HepG2 (cell line): ENCODE measurements at regions not wholly inside any gene's neighbourhood (a gene's known extent, or its start where the extent isn't known, plus 50 kb on each side); places are given as distances from the start of the nearest gene placed in this dataset.

ENCODE experiments used
- ATAC-seq: fragments of 200-7000 bp; cut with Tn5 transposase; 3 replicates; pipeline ENCODE4 v1.9.1; 2020; ENCODE audit warnings: mild to moderate bottlenecking, moderate library complexity
- BruUV-seq: library from RNA; stranded (reverse); fragments of 400-500 nt; replicated peaks from 2 replicates; lab custom pipeline; 2021; lab: Mats Ljungman, UMichigan
- CTCF ChIA-PET: fragments of 300-600 bp; formaldehyde crosslinking; extraction: SDS; loops from one replicate; lab custom pipeline; 2021; ENCODE audit warnings: low total read pairs, inconsistent platforms, low intra/inter-chr PET ratio; lab: Yijun Ruan, JAX
- POLR2A ChIA-PET: fragments of 350-600 bp; sonication (Branson Sonifier 250); formaldehyde crosslinking; loops from one replicate; lab custom pipeline; 2020; ENCODE audit warnings: antibody characterized with exemption, inconsistent platforms; lab: Yijun Ruan, JAX
- DNase-seq: peaks from one replicate; pipeline ENCODE4 v3.0.0-alpha.2; 2015; ENCODE audit warnings: low spot score
- FAIRE-seq: peaks from 3 replicates; lab custom pipeline; 2011; peaks lifted over from hg19 to GRCh38; lab: Jason Lieb, UNC
- H2AFZ ChIP-seq: one replicate; pipeline ENCODE4 v1.6.1; 2011; ENCODE audit warnings: low read length, inconsistent platforms
- H3K27ac ChIP-seq: fragments of 300-600 bp; 3 replicates; pipeline ENCODE4 v1.8.0; 2011; ENCODE audit warnings: mixed run types, mild to moderate bottlenecking, mixed read lengths, low read length, inconsistent platforms; ENCODE audit not compliant: insufficient read depth; ENCODE audit errors: extremely low read length
- H3K27me3 ChIP-seq, 2 experiments: fragments of 200-600 bp in 1 of 2; 2 replicates in 1 of 2; 3 replicates in 1 of 2; pipeline versions ENCODE4 v1.6.0 to v1.8.0; 2011; ENCODE audit warnings: low read length in 2 of 2, mild to moderate bottlenecking in 2 of 2, moderate library complexity in 2 of 2, inconsistent platforms in 1 of 2; ENCODE audit not compliant: insufficient read depth in 2 of 2, control insufficient read depth in 1 of 2
- H3K36me3 ChIP-seq, 2 experiments: fragments of 200-600 bp in 1 of 2; replicated peaks in 1 of 2; 2 replicates in 1 of 2; 3 replicates in 1 of 2; pipeline versions ENCODE4 v1.5.1 to v1.8.0; 2011; ENCODE audit warnings: low read length in 2 of 2, inconsistent platforms in 1 of 2; ENCODE audit not compliant: insufficient read depth in 2 of 2, control insufficient read depth in 1 of 2
- H3K4me1 ChIP-seq: 2 replicates; pipeline ENCODE4 v1.5.1; 2012; ENCODE audit warnings: low read length, inconsistent platforms; ENCODE audit not compliant: insufficient read depth
- H3K4me2 ChIP-seq: 2 replicates; pipeline ENCODE4 v1.6.0; 2011; ENCODE audit warnings: low read depth, low read length, inconsistent platforms
- H3K4me3 ChIP-seq, 3 experiments: fragments of 200-600 bp in 1 of 3; sonication (generic), shearing (Covaris generic) in 1 of 3; replicated peaks in 1 of 3; 2 replicates each; pipeline ENCODE4 v1.5.1; 2011 to 2016; ENCODE audit warnings: low read length in 3 of 3, inconsistent platforms in 2 of 3, low read depth in 2 of 3, mild to moderate bottlenecking in 2 of 3, control low read depth in 1 of 3, mixed read lengths in 1 of 3; ENCODE audit not compliant: insufficient read depth in 1 of 3
- H3K79me2 ChIP-seq: one replicate; pipeline ENCODE4 v1.6.1; 2011; ENCODE audit warnings: low read length, inconsistent platforms; ENCODE audit not compliant: insufficient read depth
- H3K9ac ChIP-seq: 2 replicates; pipeline ENCODE4 v1.6.0; 2011; ENCODE audit warnings: mild to moderate bottlenecking, low read depth, low read length, inconsistent platforms; ENCODE audit not compliant: insufficient read depth
- H3K9me3 ChIP-seq: 2 replicates; pipeline ENCODE4 v1.5.1; 2012; ENCODE audit warnings: mild to moderate bottlenecking, low read length
- H4K20me1 ChIP-seq: 2 replicates; pipeline ENCODE4 v1.6.0; 2011; ENCODE audit warnings: inconsistent platforms, mild to moderate bottlenecking, low read length, moderate library complexity; ENCODE audit not compliant: insufficient read depth
- ATF7 ChIP-seq, 2 experiments: fragments of 450-650 bp in 1 of 2; sonication (generic) in 1 of 2; formaldehyde crosslinking in 1 of 2; IDR thresholded peaks; 2 replicates each; pipeline versions ENCODE4 v1.4.0 to v1.6.1; 2016 to 2020; ENCODE audit warnings: antibody characterized with exemption in 1 of 2, mild to moderate bottlenecking in 1 of 2, missing genetic modification reagents in 1 of 2
- CENPT ChIP-seq: sonication (generic); formaldehyde crosslinking; IDR thresholded peaks from 2 replicates; pipeline ENCODE4 v1.8.0; 2022; ENCODE audit warnings: low read depth, mild to moderate bottlenecking, moderate library complexity, missing genetic modification reagents
- JARID2 ChIP-seq: sonication (generic); formaldehyde crosslinking; IDR thresholded peaks from 2 replicates; pipeline ENCODE4 v1.8.1; 2023; ENCODE audit warnings: missing genetic modification reagents, inconsistent platforms; ENCODE audit not compliant: insufficient replicate concordance
- NCOA1 ChIP-seq: sonication (generic); formaldehyde crosslinking; IDR thresholded peaks from 2 replicates; pipeline ENCODE4 v1.9.0; 2021; ENCODE audit warnings: missing genetic modification reagents
- RBAK ChIP-seq: sonication (generic); formaldehyde crosslinking; IDR thresholded peaks from 2 replicates; pipeline ENCODE4 v1.5.1; 2020; ENCODE audit warnings: mild to moderate bottlenecking, missing genetic modification reagents
- ZFY ChIP-seq: sonication (generic); formaldehyde crosslinking; IDR thresholded peaks from 2 replicates; pipeline ENCODE4 v1.4.0; 2020; ENCODE audit warnings: missing genetic modification reagents
- ZNF282 ChIP-seq: fragments of 450-650 bp; IDR thresholded peaks from 2 replicates; pipeline ENCODE4 v1.6.1; 2018; ENCODE audit not compliant: partially characterized antibody
- ZNF331 ChIP-seq: sonication (generic); formaldehyde crosslinking; IDR thresholded peaks from 2 replicates; pipeline ENCODE4 v1.4.0; 2020; ENCODE audit warnings: missing genetic modification reagents
- ZNF607 ChIP-seq: sonication (generic); formaldehyde crosslinking; IDR thresholded peaks from 2 replicates; pipeline ENCODE4 v1.5.1; 2020; ENCODE audit warnings: missing genetic modification reagents, mild to moderate bottlenecking, borderline replicate concordance
- ZNF614 ChIP-seq: IDR thresholded peaks from 2 replicates; pipeline ENCODE4 v1.6.1; 2018; ENCODE audit warnings: missing biosample characterization, missing genetic modification reagents, inconsistent platforms, borderline replicate concordance
- ZNF629 ChIP-seq: sonication (generic); formaldehyde crosslinking; conservative IDR thresholded peaks from 2 replicates; pipeline ENCODE4 v1.5.0; 2020; ENCODE audit warnings: missing genetic modification reagents
- WGBS: methylation state at CpG from one replicate; pipeline ENCODE4 v1.1.6; 2017; ENCODE audit warnings: low lambda C conversion rate; 5-methylcytosine and 5-hydroxymethylcytosine counted together
- in situ Hi-C: cut with HindIII; loops from 2 replicates; pipeline ENCODE4 v1.10.0; 2017; ENCODE audit warnings: low pct_unique_long_range_greater_than_20kb; ENCODE audit not compliant: extremely low pct_ligation_motif_present
- intact Hi-C: fragments of 100-400 bp; cut with micrococcal nuclease; formaldehyde crosslinking; loops from one replicate; pipeline ENCODE4 v1.10.0; 2022; ENCODE audit not compliant: unreplicated experiment
- TF ChIP-seq, protein P1 (sequence below): sonication (generic); formaldehyde crosslinking; IDR thresholded peaks from 2 replicates; pipeline ENCODE4 v1.9.0; 2021; ENCODE audit warnings: missing genetic modification reagents, mild to moderate bottlenecking, borderline replicate concordance
- TF ChIP-seq, protein P2 (sequence below): sonication (generic); formaldehyde crosslinking; IDR thresholded peaks from 2 replicates; pipeline ENCODE4 v1.4.0; 2020; ENCODE audit warnings: missing genetic modification reagents, mild to moderate bottlenecking, borderline replicate concordance
- TF ChIP-seq, protein P3 (sequence below): sonication (generic); formaldehyde crosslinking; IDR thresholded peaks from 2 replicates; pipeline ENCODE4 v1.8.0; 2022; ENCODE audit warnings: low read depth, missing genetic modification reagents
- TF ChIP-seq, protein P4 (sequence below): sonication (generic); formaldehyde crosslinking; IDR thresholded peaks from 2 replicates; pipeline ENCODE4 v1.5.1; 2020; ENCODE audit warnings: mild to moderate bottlenecking, missing genetic modification reagents, moderate library complexity

DNA sequence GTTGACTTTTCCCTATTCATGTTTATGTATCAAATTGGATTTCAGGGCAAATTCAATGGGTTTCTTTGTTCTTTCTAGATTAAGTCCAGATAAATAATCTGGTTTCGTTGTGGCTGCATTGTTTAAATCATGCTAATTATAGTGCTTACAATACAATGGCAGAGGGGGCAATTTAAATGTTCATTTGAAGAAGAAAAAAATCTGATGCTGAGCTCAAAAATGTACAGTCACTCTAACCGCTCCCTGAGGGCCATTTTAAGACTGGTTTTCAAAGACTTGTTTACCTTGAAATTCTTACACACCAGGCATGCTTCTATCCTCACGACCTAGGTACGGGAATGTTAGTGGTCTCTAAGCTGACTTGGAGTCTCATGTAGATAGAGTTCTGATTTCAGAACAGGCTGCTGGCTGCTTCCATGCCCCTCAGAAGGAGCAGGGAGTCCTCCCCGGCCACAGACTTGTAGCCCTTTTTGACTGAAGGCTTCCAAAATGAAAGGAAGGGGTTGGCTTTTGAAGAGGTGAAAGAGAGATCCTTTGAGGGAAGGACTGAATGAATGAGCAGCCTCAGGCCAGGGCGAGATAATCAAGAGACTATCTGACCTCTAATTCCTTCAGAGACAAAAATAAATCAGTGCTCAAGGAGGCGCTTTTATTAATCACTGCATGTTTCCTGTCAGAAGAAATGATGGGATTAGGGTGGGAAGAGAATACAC, 86.1 kb upstream of the ZNF217 start:
- Histone ChIP-seq H3K9me3 (no peaks in the 10 kb centered on the region), H2AFZ (peak overlapping the region; percentile 55), H4K20me1 (no peaks in the 10 kb centered on the region), H3K27ac (peak overlapping the region; percentile 90), H3K27me3 (no peaks in the 10 kb centered on the region), H3K4me2 (peak overlapping the region; percentile 83), H3K4me1 (peaks cover 62% of the 10 kb centered on the region), H3K36me3 (no peaks in the 10 kb centered on the region), H3K4me3 (peak overlapping the region in 2 of 3 experiments; percentile 67 to 70; a peak in 3 of 6 replicates), H3K79me2 (no peaks in the 10 kb centered on the region), H3K9ac (peak overlapping the region; percentile 66)
- FAIRE-seq = no peak
- WGBS = 53% methylated on average over 7 of the region's 7 CpGs
- POLR2A ChIA-PET = interaction anchor here (0.7 to 4.4 kb wide), 12 partner anchors 11 to 106 kb away, joined by 4 to 51 read pairs (median 12); partner anchors contain the start of gene ZNF217
- ATAC-seq = no peak
- CTCF ChIA-PET = no interaction called here
- BruUV-seq = no TSS peak
- in situ Hi-C loops = no loop called here
- DNase-seq = peak; percentile 50
- intact Hi-C loops = loop anchor here (1.0 to 5.0 kb wide), 5 partner anchors 37 to 191 kb away; no protein-coding TSS in a partner anchor
- TF ChIP-seq ZFY (CRISPR knock-in tag) (peak; percentile 22; the same call in 1 of the 2 replicates), ZNF607 (no peak), RBAK (CRISPR knock-in tag) (no peak), JARID2 (CRISPR knock-in tag) (no peak), NCOA1 (0 out of 2 replicates have a peak, but pooled peaks have one; percentile 27), ZNF629 (no peak), CENPT (CRISPR knock-in tag) (no peak), ZNF614 (CRISPR knock-in tag) (0 out of 2 replicates have a peak, but pooled peaks have one; percentile 45), ATF7 (IDR thresholded peaks at IDR 0.05) (no peak), ATF7 (CRISPR knock-in tag; IDR thresholded peaks at IDR 0.05) (no peak), ZNF331 (CRISPR knock-in tag) (peak; percentile 58; the same call in 1 of the 2 replicates), ZNF282 (no peak)
- TF ChIP-seq, protein P1, sequence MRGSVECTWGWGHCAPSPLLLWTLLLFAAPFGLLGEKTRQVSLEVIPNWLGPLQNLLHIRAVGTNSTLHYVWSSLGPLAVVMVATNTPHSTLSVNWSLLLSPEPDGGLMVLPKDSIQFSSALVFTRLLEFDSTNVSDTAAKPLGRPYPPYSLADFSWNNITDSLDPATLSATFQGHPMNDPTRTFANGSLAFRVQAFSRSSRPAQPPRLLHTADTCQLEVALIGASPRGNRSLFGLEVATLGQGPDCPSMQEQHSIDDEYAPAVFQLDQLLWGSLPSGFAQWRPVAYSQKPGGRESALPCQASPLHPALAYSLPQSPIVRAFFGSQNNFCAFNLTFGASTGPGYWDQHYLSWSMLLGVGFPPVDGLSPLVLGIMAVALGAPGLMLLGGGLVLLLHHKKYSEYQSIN = no peak
- TF ChIP-seq, protein P2, sequence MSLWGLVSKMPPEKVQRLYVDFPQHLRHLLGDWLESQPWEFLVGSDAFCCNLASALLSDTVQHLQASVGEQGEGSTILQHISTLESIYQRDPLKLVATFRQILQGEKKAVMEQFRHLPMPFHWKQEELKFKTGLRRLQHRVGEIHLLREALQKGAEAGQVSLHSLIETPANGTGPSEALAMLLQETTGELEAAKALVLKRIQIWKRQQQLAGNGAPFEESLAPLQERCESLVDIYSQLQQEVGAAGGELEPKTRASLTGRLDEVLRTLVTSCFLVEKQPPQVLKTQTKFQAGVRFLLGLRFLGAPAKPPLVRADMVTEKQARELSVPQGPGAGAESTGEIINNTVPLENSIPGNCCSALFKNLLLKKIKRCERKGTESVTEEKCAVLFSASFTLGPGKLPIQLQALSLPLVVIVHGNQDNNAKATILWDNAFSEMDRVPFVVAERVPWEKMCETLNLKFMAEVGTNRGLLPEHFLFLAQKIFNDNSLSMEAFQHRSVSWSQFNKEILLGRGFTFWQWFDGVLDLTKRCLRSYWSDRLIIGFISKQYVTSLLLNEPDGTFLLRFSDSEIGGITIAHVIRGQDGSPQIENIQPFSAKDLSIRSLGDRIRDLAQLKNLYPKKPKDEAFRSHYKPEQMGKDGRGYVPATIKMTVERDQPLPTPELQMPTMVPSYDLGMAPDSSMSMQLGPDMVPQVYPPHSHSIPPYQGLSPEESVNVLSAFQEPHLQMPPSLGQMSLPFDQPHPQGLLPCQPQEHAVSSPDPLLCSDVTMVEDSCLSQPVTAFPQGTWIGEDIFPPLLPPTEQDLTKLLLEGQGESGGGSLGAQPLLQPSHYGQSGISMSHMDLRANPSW = no peak
- TF ChIP-seq, protein P3, sequence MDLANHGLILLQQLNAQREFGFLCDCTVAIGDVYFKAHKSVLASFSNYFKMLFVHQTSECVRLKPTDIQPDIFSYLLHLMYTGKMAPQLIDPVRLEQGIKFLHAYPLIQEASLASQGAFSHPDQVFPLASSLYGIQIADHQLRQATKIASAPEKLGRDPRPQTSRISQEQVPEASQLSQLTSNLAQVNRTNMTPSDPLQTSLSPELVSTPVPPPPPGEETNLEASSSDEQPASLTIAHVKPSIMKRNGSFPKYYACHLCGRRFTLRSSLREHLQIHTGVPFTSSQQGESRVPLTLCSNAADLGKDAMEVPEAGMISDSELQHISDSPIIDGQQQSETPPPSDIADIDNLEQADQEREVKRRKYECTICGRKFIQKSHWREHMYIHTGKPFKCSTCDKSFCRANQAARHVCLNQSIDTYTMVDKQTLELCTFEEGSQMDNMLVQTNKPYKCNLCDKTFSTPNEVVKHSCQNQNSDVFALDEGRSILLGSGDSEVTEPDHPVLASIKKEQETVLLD (CRISPR knock-in tag) = no peak
- TF ChIP-seq, protein P4, sequence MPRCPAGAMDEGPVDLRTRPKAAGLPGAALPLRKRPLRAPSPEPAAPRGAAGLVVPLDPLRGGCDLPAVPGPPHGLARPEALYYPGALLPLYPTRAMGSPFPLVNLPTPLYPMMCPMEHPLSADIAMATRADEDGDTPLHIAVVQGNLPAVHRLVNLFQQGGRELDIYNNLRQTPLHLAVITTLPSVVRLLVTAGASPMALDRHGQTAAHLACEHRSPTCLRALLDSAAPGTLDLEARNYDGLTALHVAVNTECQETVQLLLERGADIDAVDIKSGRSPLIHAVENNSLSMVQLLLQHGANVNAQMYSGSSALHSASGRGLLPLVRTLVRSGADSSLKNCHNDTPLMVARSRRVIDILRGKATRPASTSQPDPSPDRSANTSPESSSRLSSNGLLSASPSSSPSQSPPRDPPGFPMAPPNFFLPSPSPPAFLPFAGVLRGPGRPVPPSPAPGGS (CRISPR knock-in tag) = no peak
